ENCODE measurements at regions not wholly inside any gene's neighbourhood (a gene's known extent, or its start where the extent isn't known, plus 50 kb on each side); places are given as distances from the start of the nearest gene placed in this dataset.

GRCh38 chr5:30932273-30933017 lies 261.0 kb upstream of the CDH6 start:
- no peak for DNase-seq

DNA sequence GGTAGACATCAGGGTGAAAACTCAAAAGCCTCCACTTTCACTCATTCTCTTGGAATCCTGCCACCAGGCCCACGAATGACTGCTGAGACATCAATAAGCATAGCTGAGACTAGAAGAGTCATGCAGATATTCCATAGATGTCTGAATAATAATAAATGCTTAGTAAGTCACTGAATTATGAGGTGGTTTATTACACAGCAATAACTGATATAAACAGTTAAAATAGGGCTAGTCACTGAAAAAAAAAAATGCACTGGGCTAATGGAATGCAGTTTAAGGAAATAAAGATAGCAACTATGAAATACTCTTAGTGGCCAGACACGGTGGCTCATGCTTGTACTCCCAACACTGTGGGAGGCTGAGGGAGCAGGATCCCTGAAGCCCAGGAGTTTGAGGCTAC lies 262.8 kb upstream of the CDH6 start:
- DNase-seq = no peak

DNA sequence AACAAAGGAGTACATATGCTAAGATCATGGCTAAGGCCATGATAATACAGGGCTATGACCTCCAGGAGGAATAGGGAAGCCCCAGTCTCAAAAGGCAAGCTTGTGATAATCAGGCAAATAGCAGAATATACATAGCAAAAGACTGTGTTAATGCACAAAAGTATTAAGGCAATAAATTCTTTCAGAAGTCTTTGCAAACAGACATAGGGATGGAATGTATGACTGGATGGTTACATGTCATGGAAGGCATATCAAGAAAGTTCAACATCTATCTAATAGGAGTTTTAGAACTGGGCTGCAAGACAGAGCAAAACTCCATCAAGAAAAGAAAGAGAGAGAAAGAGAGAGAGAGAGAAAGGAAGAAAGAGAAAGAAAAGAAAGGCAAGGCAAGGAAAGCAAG lies 264.5 kb upstream of the CDH6 start:
- DNase-seq = no peak

DNA sequence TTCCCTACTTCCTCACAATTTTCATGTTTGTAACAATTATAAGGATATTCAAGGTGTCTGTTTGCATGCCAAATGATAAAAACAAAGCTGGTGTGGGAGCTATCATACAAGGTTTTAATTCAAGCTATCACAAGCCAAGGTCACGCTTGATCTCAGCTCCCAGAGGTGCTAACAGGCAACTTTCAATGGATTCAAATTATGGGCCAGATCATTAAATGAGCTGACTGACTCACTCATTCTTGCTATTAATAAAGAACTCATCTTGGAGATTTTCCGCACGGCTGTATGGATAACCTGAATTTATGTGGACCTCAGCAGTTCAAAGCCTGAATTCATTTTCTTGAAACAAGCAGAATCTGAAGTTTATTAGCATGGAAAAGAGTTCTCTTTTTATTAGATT lies 267.3 kb upstream of the CDH6 start:
- DNase-seq = no peak

- no peak for DNase-seq
Measured at GRCh38 chr5:30921388-30921787, 272.1 kb upstream of the CDH6 start.

DNA sequence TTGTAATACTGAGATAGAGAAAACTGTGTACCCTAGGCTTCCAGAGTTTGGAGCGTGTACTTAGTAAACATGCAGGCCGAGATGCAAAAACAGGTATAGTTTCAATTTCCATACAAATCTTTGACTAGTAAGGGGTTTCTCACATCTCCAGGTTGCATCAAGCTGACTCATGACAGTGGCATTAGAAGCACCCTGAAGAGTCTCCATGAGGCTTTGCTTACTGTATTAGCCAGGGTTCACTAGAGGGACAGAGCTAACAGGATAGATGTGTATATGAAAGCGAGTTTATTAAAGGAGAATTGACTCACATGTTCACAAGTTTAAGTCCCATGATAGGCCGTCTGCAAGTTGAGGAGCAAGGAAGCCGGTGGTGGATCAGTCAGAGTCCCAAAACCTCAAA lies 275.3 kb upstream of the CDH6 start:
- DNase-seq = no peak

DNA sequence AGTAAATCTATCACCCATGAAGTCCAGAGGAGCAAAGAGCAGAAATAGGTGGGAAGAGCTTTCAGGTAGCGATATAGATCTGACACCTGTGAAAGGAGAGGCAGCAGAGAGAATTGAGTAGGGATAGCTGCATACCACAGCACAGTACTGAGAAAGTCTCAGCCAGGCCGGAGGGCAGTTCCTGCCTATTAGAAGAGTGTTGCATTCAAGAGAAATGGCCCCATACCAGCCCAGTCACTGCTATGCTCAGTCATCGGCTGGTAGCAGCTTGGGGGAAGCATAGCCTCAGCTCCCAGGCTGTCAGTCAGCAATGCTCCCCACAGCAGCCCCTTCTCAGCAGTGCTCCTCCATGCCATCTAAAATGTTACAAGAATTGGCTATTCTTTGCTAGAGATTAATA lies 285.1 kb upstream of the CDH6 start:
- DNase-seq = no peak

GRCh38 chr5:30900367-30900766 lies 293.1 kb upstream of the CDH6 start:
- DNase-seq = no peak

DNA sequence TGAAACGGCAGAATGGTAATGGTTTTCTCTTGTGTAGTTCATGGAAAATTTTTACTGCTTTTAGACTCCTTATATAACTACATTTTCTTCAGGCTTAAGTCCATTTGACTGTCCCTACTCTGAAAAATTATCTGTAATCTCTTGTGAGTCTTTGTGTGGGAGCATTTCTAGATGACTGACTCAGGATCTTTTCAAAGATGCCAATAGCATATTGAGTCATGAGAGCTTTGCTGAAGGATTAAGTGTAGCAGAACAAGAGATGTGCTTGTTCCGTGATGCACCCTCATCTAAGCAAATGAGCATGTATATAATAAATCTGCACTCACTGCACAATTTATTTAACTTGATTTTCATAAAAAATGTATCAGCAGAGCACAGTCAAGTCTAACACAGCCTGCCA lies 298.7 kb upstream of the CDH6 start:
- DNase-seq = no peak

GRCh38 chr5:30891660-30892059 lies 301.8 kb upstream of the CDH6 start:
- no peak for DNase-seq

DNA sequence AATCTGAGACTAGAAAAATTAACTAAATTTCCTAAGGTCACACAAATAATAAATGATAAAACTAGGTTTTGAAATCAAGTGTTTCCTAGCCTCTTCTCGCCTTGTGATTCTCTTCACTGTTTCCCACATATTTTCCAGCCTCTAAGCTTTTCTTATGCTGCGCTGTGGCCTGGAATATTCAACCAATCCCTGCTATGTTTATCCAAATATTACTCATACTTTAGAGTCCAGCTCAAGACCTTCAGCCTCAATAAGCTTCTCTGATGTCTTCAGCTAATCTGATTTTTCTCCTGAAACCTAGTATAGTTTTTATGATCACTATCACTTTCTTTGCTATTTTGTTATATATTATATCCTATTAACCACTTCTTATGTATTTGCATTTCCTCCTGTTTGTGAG lies 303.1 kb upstream of the CDH6 start:
- no peak for DNase-seq

DNA sequence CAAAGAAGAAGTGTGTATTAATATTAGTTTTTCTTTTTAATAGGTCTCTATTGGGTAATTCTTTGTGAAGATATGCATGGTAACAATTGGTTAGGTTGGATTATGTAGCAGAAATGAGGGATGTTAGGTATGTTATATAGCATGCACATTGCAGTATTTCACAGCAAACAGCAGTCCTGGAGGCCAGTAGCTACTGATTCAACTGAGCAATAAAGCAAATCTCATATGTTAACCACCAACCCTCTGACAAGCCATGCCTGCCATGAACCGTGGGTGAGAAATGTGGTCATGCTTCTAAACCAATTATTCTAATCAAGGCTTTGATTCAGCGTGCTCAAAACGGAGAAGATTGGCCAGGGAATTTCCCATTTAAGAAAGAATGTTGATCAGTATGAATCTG lies 313.0 kb upstream of the CDH6 start:
- DNase-seq = no peak

- no peak for DNase-seq
Measured at GRCh38 chr5:30879887-30880286, 313.6 kb upstream of the CDH6 start.

GRCh38 chr5:30878746-30879145 lies 314.7 kb upstream of the CDH6 start:
- DNase-seq = no peak

GRCh38 chr5:30878296-30878695 lies 315.2 kb upstream of the CDH6 start:
- DNase-seq = no peak

GRCh38 chr5:30874241-30875034 lies 319.0 kb upstream of the CDH6 start:
- DNase-seq = no peak

DNA sequence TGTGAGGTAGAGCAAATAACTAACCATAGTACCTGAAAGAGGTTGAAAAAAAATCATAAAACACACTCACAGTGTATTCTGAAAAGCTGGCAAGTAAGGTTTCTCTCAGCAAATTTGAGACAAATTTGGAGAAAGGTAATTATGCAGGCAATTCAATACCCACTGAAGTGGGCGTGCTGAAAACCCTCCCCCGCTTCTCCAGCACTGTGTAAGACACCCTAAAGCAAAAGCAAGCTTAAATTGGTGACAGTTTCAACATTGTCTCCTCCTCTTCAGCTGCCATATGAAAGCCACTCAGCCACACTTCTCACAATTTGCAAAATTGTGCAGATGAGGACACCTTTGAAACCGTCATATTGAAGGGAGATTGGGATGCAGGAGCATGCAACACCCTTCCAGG lies 322.3 kb upstream of the CDH6 start:
- no peak for DNase-seq

DNA sequence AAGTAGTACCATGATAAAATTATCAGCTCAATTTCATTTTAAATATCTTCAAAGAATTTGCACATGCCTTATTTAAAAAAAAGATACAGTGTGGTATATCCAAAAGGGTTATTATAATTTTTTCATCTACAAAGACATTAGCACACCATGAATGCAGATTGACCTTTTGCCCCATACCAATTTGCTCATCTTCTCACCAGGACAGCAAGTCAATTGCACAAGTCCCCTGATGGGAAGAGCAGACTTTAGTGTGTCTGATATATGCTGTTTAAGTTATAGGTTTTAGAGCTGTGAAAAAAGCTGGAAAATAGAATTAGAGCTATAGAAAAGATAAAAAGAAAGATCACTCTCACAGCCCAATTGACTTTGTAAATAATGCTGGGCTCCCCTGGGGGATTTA lies 325.8 kb upstream of the CDH6 start:
- DNase-seq = no peak

GRCh38 chr5:30866142-30866541 lies 327.3 kb upstream of the CDH6 start:
- DNase-seq = no peak

- DNase-seq = no peak
Measured at GRCh38 chr5:30856242-30856641, 337.2 kb upstream of the CDH6 start.

GRCh38 chr5:30853158-30853557 lies 340.3 kb upstream of the CDH6 start:
- no peak for DNase-seq

- DNase-seq = no peak
Measured at GRCh38 chr5:30850866-30851265, 342.6 kb upstream of the CDH6 start.

DNA sequence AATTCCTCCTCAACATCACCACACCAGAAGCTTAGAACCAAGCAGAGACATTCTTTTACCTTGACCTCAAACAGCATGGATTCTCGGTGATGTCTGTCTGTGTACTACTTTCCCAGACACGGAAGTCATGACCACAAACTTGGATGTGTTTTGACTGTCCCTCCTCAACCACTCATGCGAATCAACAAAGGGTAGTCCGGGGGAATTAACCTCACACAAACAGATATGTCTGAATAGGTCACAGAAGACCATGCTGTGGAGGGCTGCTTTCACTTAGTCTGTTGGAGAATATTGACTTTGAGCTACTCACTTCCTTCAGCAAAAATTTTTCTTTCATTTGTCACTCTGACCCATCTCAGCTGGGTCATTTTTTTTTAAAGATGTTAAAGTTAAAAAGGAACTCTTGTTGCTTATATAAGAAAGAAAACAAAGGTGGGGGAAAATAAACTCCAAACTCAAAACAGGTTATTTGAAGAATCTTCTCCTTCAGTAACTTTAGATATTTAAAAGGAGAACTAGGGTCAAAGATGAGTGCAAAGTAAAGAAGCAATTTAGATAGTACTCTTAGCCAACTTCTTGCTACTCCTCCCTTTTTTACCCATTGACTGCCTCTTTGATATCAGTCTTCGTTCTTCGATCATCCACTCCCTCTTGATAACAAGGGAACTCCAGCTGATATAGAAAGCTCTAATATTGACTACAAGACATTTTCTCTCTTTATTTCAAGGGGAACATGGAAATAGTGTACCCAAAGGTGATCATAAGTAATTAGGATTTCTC lies 343.4 kb upstream of the CDH6 start:
- DNase-seq = no peak

DNA sequence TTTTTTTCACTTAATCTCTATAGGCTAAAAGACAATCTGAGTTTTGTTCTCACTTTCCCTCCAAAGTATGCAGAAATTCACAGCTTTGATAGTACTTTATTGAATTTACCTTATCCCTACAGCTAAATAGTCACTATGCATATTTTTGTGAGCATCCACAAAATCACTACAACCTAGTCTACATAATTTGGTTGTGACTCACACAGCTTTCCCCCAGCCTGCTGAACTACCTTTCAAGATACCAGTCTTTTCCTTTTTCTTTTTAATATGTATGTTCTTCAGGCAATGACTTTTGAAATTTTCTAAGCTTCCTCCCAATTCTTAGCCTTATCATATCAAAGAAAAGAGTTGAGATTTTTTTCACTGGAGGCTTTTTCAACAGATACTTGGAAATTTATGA lies 347.3 kb upstream of the CDH6 start:
- no peak for DNase-seq

Measured in dermis blood vessel endothelial cell (primary cell).